Mesothelial cell of epicardium (in vitro differentiated cells): ENCODE measurements at regions not wholly inside any gene's neighbourhood (a gene's known extent, or its start where the extent isn't known, plus 50 kb on each side); places are given as distances from the start of the nearest gene placed in this dataset.

Experiments used
- DNase-seq, 2 experiments: peaks; one replicate each; pipeline ENCODE4 v3.0.0; 2021; ENCODE audit warnings: low spot score in 2 of 2; ENCODE audit not compliant: unreplicated experiment in 2 of 2
- H3K27ac Mint-ChIP-seq: 2 replicates; pipeline ENCODE4 v1.8.0; 2021; ENCODE audit warnings: mixed read lengths
- H3K27me3 Mint-ChIP-seq: 2 replicates; pipeline ENCODE4 v1.8.0; 2021; ENCODE audit warnings: low read depth, mixed read lengths
- H3K36me3 Mint-ChIP-seq: 2 replicates; pipeline ENCODE4 v1.8.0; 2021; ENCODE audit warnings: mixed read lengths
- H3K4me1 Mint-ChIP-seq: 2 replicates; pipeline ENCODE4 v1.8.0; 2021; ENCODE audit warnings: mixed read lengths
- H3K4me3 Mint-ChIP-seq: 2 replicates; pipeline ENCODE4 v1.8.0; 2021; ENCODE audit warnings: mild to moderate bottlenecking, moderate library complexity, mixed read lengths
- H3K9me3 Mint-ChIP-seq: 2 replicates; pipeline ENCODE4 v1.8.0; 2021; ENCODE audit warnings: mixed read lengths
- TF ChIP-seq, protein P1 (sequence below): fragments of 200-600 bp; sonication (generic); IDR thresholded peaks from one replicate; pipeline ENCODE4 v1.5.0; 2021; ENCODE audit warnings: antibody characterized with exemption; ENCODE audit not compliant: unreplicated experiment

DNA sequence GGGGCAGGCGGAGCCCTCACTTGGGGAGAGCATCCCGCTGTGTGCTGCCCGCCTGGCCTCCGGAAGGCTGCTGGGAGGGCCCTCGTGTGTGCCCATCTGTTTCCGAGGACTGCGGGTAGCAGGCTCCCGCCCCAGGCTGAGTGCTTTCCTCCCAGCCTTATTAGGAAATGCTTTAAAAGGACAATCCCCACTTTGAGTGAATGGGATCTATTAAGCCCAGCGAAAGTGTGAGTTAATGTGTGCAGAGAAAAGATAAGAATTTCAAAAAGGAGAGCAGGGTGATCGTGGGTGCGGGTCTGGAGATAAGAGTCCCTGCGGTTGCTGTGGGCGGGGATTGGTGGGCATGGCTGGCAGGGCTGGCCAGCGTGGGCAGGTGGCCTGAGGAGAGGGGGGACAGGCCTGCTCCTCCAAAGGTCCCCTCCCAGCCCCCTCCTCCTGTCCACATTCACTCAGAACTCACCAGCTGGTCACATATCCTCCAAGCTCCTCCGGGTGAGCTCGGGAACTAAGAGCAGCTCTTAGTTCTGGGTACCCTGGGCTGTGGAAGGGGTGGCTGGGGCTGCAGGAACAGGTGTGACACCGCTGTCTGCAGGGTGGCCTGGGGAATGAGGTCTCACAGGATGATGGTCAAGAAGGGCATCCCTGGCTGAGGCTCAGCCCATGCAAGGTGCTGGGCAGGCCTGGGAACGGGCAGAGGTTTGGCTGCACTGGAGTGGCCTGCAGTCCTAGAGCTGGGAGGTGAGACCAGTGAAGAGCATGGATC is 1260.3 kb downstream of the BRD1 start:
- Mint-ChIP-seq H3K36me3 (peaks cover 2% of the 10 kb centered on the region), H3K27ac (no peak overlapping the region), H3K4me1 (no peaks in the 10 kb centered on the region), H3K27me3 (peaks cover 16% of the 10 kb centered on the region), H3K4me3 (no peak overlapping the region), H3K9me3 (peaks cover 21% of the 10 kb centered on the region)
- TF ChIP-seq, protein P1, sequence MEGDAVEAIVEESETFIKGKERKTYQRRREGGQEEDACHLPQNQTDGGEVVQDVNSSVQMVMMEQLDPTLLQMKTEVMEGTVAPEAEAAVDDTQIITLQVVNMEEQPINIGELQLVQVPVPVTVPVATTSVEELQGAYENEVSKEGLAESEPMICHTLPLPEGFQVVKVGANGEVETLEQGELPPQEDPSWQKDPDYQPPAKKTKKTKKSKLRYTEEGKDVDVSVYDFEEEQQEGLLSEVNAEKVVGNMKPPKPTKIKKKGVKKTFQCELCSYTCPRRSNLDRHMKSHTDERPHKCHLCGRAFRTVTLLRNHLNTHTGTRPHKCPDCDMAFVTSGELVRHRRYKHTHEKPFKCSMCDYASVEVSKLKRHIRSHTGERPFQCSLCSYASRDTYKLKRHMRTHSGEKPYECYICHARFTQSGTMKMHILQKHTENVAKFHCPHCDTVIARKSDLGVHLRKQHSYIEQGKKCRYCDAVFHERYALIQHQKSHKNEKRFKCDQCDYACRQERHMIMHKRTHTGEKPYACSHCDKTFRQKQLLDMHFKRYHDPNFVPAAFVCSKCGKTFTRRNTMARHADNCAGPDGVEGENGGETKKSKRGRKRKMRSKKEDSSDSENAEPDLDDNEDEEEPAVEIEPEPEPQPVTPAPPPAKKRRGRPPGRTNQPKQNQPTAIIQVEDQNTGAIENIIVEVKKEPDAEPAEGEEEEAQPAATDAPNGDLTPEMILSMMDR: no peak
- no peak for DNase-seq

- Mint-ChIP-seq H3K27me3 (peaks cover 11% of the 10 kb centered on the region), H3K27ac (no peak overlapping the region), H3K9me3 (peaks cover 16% of the 10 kb centered on the region), H3K36me3 (peaks cover 2% of the 10 kb centered on the region), H3K4me3 (no peak overlapping the region), H3K4me1 (no peaks in the 10 kb centered on the region)
- DNase-seq: no peak
- TF ChIP-seq, protein P1: no peak
These were observed 1260.9 kb downstream of the BRD1 start for GRCh38 chr22:48566741-48567140.

GRCh38 chr22:48565901-48566501 is 1261.7 kb downstream of the BRD1 start:
- Mint-ChIP-seq H3K4me3 (no peak overlapping the region), H3K4me1 (no peaks in the 10 kb centered on the region), H3K36me3 (peaks cover 2% of the 10 kb centered on the region), H3K27me3 (peaks cover 9% of the 10 kb centered on the region), H3K9me3 (peaks cover 13% of the 10 kb centered on the region), H3K27ac (no peak overlapping the region)
- no peak for DNase-seq
- TF ChIP-seq, protein P1: no peak

DNA sequence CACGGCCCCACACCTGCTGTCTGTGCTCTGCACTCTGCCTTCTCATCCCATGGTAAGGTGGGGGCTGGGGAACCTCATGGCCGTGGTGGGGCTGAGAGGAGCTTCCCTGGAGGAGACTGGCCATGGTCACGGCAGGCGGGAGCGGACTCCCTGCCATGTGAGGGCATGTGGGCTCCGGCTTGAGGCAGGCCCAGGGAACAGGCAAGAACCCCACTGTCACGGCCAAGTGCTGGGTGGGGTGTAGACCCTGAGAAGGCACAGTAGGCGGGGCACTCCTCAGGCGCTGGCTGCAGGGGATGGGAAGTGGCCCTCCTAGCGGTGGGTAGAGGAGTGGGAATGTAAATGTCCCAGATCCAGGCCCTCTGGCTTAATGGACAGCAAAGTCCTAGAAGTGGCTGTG is 1262.7 kb downstream of the BRD1 start:
- Mint-ChIP-seq H3K36me3 (peaks cover 1% of the 10 kb centered on the region), H3K9me3 (peaks cover 2% of the 10 kb centered on the region), H3K4me3 (no peak overlapping the region), H3K4me1 (no peaks in the 10 kb centered on the region), H3K27ac (no peak overlapping the region), H3K27me3 (peaks cover 9% of the 10 kb centered on the region)
- no peak for DNase-seq
- TF ChIP-seq, protein P1: no peak

DNA sequence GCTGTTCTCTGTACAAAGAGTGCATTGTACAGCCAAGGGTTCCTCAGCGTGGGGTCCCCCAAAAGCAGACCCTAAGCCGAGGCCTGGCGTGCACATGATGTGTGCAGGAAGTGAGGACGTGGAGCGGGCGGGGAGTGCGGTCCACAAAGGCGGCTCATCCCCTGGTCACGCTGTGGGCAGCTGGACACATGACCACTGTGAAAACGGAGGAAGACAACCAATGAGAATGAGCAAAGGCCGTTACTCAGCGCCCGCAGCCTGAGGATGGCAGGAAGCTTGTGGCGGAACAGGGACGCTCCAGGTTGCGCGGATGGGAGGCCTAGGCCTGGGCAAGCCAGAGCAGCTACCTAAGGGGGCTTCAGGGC is 1263.7 kb downstream of the BRD1 start:
- TF ChIP-seq, protein P1: no peak
- no peak overlapping the region for H3K4me3 Mint-ChIP-seq

More for the DNA sequence above, 1263.7 kb downstream of the BRD1 start:
- Mint-ChIP-seq H3K4me1 (no peaks in the 10 kb centered on the region), H3K27me3 (peaks cover 7% of the 10 kb centered on the region), H3K9me3 (no peaks in the 10 kb centered on the region), H3K36me3 (no peaks in the 10 kb centered on the region), H3K27ac (no peak overlapping the region)
- DNase-seq: no peak
